CD14-positive monocyte (primary cell): ENCODE measurements at regions not wholly inside any gene's neighbourhood (a gene's known extent, or its start where the extent isn't known, plus 50 kb on each side); places are given as distances from the start of the nearest gene placed in this dataset.

ENCODE experiments used
- DNase-seq, 3 donors: peaks; one replicate each; pipeline ENCODE4 v3.0.0-alpha.2; 2011 to 2022
- H2AFZ ChIP-seq: 2 replicates; pipeline ENCODE4 v1.6.0; 2012; ENCODE audit warnings: mild to moderate bottlenecking, low read depth, low read length, inconsistent platforms; ENCODE audit not compliant: insufficient read depth, poor library complexity, severe bottlenecking
- H3K27ac ChIP-seq, 2 donors: 1 replicate in 1 of 2; 2 replicates in 1 of 2; pipeline ENCODE4 v1.5.1; 2012 to 2013; ENCODE audit warnings: low read length in 2 of 2, control low read depth in 1 of 2, inconsistent platforms in 1 of 2, low read depth in 1 of 2, mild to moderate bottlenecking in 1 of 2
- H3K27me3 ChIP-seq, 2 donors: one replicate each; pipeline versions ENCODE4 v1.6.0 to v1.6.1; 2011 to 2013; ENCODE audit warnings: low read length in 2 of 2; ENCODE audit not compliant: control insufficient read depth in 2 of 2, insufficient read depth in 2 of 2
- H3K36me3 ChIP-seq, 2 donors: replicated peaks in 1 of 2; 1 replicate in 1 of 2; 2 replicates in 1 of 2; pipeline versions ENCODE4 v1.5.1 to v1.6.1; 2012 to 2013; ENCODE audit warnings: low read length in 2 of 2, control low read depth in 1 of 2, inconsistent platforms in 1 of 2, mild to moderate bottlenecking in 1 of 2; ENCODE audit not compliant: insufficient read depth in 2 of 2, control insufficient read depth in 1 of 2
- H3K4me1 ChIP-seq, 2 donors: 1 replicate in 1 of 2; 2 replicates in 1 of 2; pipeline versions ENCODE4 v1.5.1 to v1.6.1; 2012 to 2013; ENCODE audit warnings: low read length in 2 of 2, control low read depth in 1 of 2, inconsistent platforms in 1 of 2, mild to moderate bottlenecking in 1 of 2, moderate library complexity in 1 of 2; ENCODE audit not compliant: insufficient read depth in 2 of 2, control insufficient read depth in 1 of 2
- H3K4me2 ChIP-seq: replicated peaks from 2 replicates; pipeline ENCODE3; 2012; ENCODE audit warnings: low read length, moderate library complexity, mild to moderate bottlenecking; ENCODE audit not compliant: poor library complexity, severe bottlenecking; ENCODE audit errors: extremely low read depth
- H3K4me3 ChIP-seq, 3 experiments: fragments of 200-600 bp in 1 of 3; sonication (generic) in 1 of 3; replicated peaks in 1 of 3; 1 replicate in 2 of 3; 2 replicates in 1 of 3; pipeline ENCODE4 v1.5.1; 2011 to 2013; ENCODE audit warnings: low read length in 3 of 3, mild to moderate bottlenecking in 3 of 3, control low read depth in 2 of 3, low read depth in 2 of 3, inconsistent platforms in 1 of 3, moderate library complexity in 1 of 3
- H3K79me2 ChIP-seq: 2 replicates; pipeline ENCODE4 v1.6.0; 2012; ENCODE audit warnings: mild to moderate bottlenecking, control low read depth, inconsistent platforms, low read length, moderate library complexity; ENCODE audit not compliant: insufficient read depth
- H3K9ac ChIP-seq: 2 replicates; pipeline ENCODE4 v1.6.0; 2017; ENCODE audit warnings: low read length, mild to moderate bottlenecking; ENCODE audit not compliant: insufficient read depth, poor library complexity, severe bottlenecking
- H3K9me3 ChIP-seq, 2 donors: replicated peaks in 1 of 2; 1 replicate in 1 of 2; 2 replicates in 1 of 2; pipeline versions ENCODE4 v1.5.1 to v1.6.1; 2012 to 2013; ENCODE audit warnings: low read length in 2 of 2, control low read depth in 1 of 2; ENCODE audit not compliant: control insufficient read depth in 1 of 2, insufficient read depth in 1 of 2
- H4K20me1 ChIP-seq: 2 replicates; pipeline ENCODE4 v1.6.0; 2012; ENCODE audit warnings: mild to moderate bottlenecking, low read length, control low read depth, moderate library complexity; ENCODE audit not compliant: insufficient read depth
- H3K27ac Mint-ChIP-seq, 7 donors: one replicate each; pipeline ENCODE4 v1.8.0; 2020; ENCODE audit warnings: mild to moderate bottlenecking in 7 of 7, mixed read lengths in 7 of 7, moderate library complexity in 6 of 7, inconsistent platforms in 2 of 7
- H3K27me3 Mint-ChIP-seq, 3 donors: one replicate each; pipeline ENCODE4 v1.8.0; 2021 to 2022; ENCODE audit warnings: low read depth in 3 of 3, mild to moderate bottlenecking in 3 of 3, mixed read lengths in 3 of 3, moderate library complexity in 3 of 3, inconsistent platforms in 1 of 3
- H3K36me3 Mint-ChIP-seq, 2 donors: one replicate each; pipeline ENCODE4 v1.8.0; 2020; ENCODE audit warnings: mixed read lengths in 2 of 2, inconsistent platforms in 1 of 2, mild to moderate bottlenecking in 1 of 2
- H3K4me1 Mint-ChIP-seq: one replicate; pipeline ENCODE4 v1.8.0; 2020; ENCODE audit warnings: mild to moderate bottlenecking, mixed read lengths
- H3K4me3 Mint-ChIP-seq, 2 donors: one replicate each; pipeline ENCODE4 v1.8.0; 2020; ENCODE audit warnings: mild to moderate bottlenecking in 2 of 2, mixed read lengths in 2 of 2, moderate library complexity in 1 of 2
- H3K9me3 Mint-ChIP-seq, 7 donors: one replicate each; pipeline ENCODE4 v1.8.0; 2020 to 2022; ENCODE audit warnings: mixed read lengths in 7 of 7, mild to moderate bottlenecking in 6 of 7, moderate library complexity in 6 of 7, inconsistent platforms in 2 of 7
- CTCF ChIP-seq: fragments of 200-600 bp; IDR thresholded peaks from one replicate; pipeline ENCODE4 v1.8.0; 2022; ENCODE audit warnings: antibody characterized with exemption, mild to moderate bottlenecking
- WGBS: methylation state at CpG from one replicate; pipeline ENCODE4 v1.1.5; 2013; ENCODE audit warnings: missing lambda C conversion rate; ENCODE audit not compliant: insufficient coverage; 5-methylcytosine and 5-hydroxymethylcytosine counted together
- intact Hi-C, 2 donors: fragments of 100-400 bp; cut with micrococcal nuclease; formaldehyde crosslinking; loops; one replicate each; pipeline versions ENCODE4 v1.15.0 to v1.15.1; 2023

- H3K4me1 ChIP-seq: no peaks in the 10 kb centered on the region
- intact Hi-C loops: no loop called here
- H3K27ac ChIP-seq: no peak overlapping the region
- H3K4me2 ChIP-seq: no peak overlapping the region
- no peak overlapping the region for H3K4me3 ChIP-seq
- no peak overlapping the region for H3K27ac Mint-ChIP-seq
- WGBS: no CpG with 5 or more reads among the region's 2 CpGs
- TF ChIP-seq CTCF: no peak
- H3K36me3 Mint-ChIP-seq: no peaks in the 10 kb centered on the region
- no peak for DNase-seq
- peaks cover 0 to 10% (median 4%) of the 10 kb centered on the region in 7 donors for H3K9me3 Mint-ChIP-seq
- H3K9me3 ChIP-seq: peaks cover 0 to 3% of the 10 kb centered on the region in 2 donors
- H3K79me2 ChIP-seq: no peaks in the 10 kb centered on the region
- H3K4me1 Mint-ChIP-seq: no peaks in the 10 kb centered on the region
- H2AFZ ChIP-seq: no peak overlapping the region
- H3K36me3 ChIP-seq: no peaks in the 10 kb centered on the region
- H3K27me3 Mint-ChIP-seq: peaks cover 0 to 4% (median 0%) of the 10 kb centered on the region in 3 donors
- no peaks in the 10 kb centered on the region for H4K20me1 ChIP-seq
- no peaks in the 10 kb centered on the region for H3K27me3 ChIP-seq
- H3K4me3 Mint-ChIP-seq: no peak overlapping the region
- no peak overlapping the region for H3K9ac ChIP-seq
Measured at GRCh38 chr2:129354631-129355030, 624.8 kb upstream of the RAB6C start.

- no peak for TF ChIP-seq CTCF
- DNase-seq: no peak
- no peak overlapping the region for H3K27ac ChIP-seq
- H3K27ac Mint-ChIP-seq: no peak overlapping the region
- peaks cover 0 to 3% of the 10 kb centered on the region in 2 donors for H3K9me3 ChIP-seq
- no peak overlapping the region for H2AFZ ChIP-seq
- H3K9ac ChIP-seq: no peak overlapping the region
- peaks cover 1 to 2% (median 2%) of the 10 kb centered on the region in 3 donors for H3K27me3 Mint-ChIP-seq
- WGBS: 93% methylated on average over 3 of the region's 3 CpGs
- H3K4me3 Mint-ChIP-seq: no peak overlapping the region
- no peaks in the 10 kb centered on the region for H3K4me1 ChIP-seq
- no peaks in the 10 kb centered on the region for H3K79me2 ChIP-seq
- no peak overlapping the region for H3K4me2 ChIP-seq
- no peaks in the 10 kb centered on the region for H3K4me1 Mint-ChIP-seq
- no peak overlapping the region for H3K4me3 ChIP-seq
- intact Hi-C loops: no loop called here
- no peaks in the 10 kb centered on the region for H3K27me3 ChIP-seq
- H3K36me3 Mint-ChIP-seq: no peaks in the 10 kb centered on the region
- H3K36me3 ChIP-seq: no peaks in the 10 kb centered on the region
- peaks cover 0 to 8% (median 2%) of the 10 kb centered on the region in 7 donors for H3K9me3 Mint-ChIP-seq
- H4K20me1 ChIP-seq: no peaks in the 10 kb centered on the region
Measured at GRCh38 chr2:129361688-129362087, 617.8 kb upstream of the RAB6C start.
